Activated naive CD4-positive, alpha-beta T cell treated with anti-CD3 and anti-CD28 coated beads, Interleukin-2, amount 50 U/mL, for 72 hours (primary cell): ENCODE measurements at regions not wholly inside any gene's neighbourhood (a gene's known extent, or its start where the extent isn't known, plus 50 kb on each side); places are given as distances from the start of the nearest gene placed in this dataset.

Experiments
- ATAC-seq, 2 donors: fragments of 150-1000 bp; cut with Tn5 transposase; 2 replicates each; pipeline ENCODE4 v1.10.0; 2021; ENCODE audit warnings: mild to moderate bottlenecking in 2 of 2, moderate library complexity in 2 of 2
- DNase-seq, 2 donors: peaks; one replicate each; pipeline ENCODE4 v3.0.0; 2021 to 2022; ENCODE audit warnings: low spot score in 2 of 2
- H3K27ac Mint-ChIP-seq, 2 donors: one replicate each; pipeline ENCODE4 v1.8.0; 2022; ENCODE audit warnings: mild to moderate bottlenecking in 2 of 2, mixed read lengths in 2 of 2
- H3K36me3 Mint-ChIP-seq, 2 donors: one replicate each; pipeline ENCODE4 v1.8.0; 2022; ENCODE audit warnings: mixed read lengths in 2 of 2
- H3K9me3 Mint-ChIP-seq, 2 donors: one replicate each; pipeline ENCODE4 v1.8.0; 2022; ENCODE audit warnings: mixed read lengths in 2 of 2

DNA sequence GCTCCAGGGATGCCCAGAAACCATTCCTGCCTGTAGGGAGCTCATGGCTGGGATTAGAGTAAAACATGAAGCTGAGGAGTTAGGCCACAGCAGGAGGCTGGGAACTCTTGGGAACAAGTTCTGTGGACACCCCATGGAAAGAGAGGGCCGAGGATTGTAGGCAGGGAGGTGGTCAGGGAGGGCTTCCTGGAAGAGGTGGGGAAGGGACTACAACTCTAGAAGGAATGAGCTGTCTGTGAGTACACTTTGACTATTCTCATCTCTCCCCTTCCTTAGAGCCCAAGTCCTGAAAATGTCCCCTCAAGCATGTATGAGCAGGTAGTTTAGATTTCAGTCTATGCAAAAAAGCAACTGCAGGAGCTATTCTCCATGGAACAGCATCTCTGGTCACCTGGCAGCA is 139.9 kb upstream of the GLI2 start:
- Mint-ChIP-seq H3K27ac (no peak overlapping the region), H3K36me3 (no peaks in the 10 kb centered on the region), H3K9me3 (no peaks in the 10 kb centered on the region)
- ATAC-seq (no peak), DNase-seq (no peak)

GRCh38 chr2:120596191-120596811 is 139.4 kb upstream of the GLI2 start:
- Mint-ChIP-seq H3K27ac (no peak overlapping the region), H3K9me3 (no peaks in the 10 kb centered on the region), H3K36me3 (no peaks in the 10 kb centered on the region)
- DNase-seq (no peak), ATAC-seq (no peak)

DNA sequence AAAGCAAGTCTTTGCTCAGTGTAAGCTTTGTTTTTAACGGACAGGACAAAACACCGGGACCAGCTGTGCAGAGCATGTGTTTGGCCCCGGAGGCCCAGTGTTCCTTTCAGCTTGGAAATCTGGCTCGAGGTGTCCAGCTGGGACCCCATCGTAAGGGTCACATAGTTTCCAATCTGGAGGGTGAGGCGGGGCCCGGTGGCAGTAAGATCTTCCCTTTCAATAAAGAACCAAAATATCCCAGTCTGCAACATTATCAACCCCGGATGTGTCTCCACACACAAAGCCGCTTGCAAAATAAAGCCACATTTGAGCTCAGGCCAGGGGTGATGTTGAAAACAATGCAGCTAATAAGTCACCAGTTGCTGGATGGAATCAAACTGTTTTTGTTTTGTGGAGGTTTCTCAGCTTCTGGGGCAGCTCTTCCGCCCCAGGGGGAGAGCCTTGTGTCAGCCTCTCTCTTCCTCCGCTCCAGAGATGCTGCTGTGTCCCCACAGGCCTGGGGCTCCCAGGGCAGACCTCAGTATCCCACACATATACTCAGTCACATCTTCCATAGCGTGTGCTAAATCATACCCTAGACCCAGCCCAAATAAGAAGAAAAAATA is 138.6 kb upstream of the GLI2 start:
- Mint-ChIP-seq H3K9me3 (no peaks in the 10 kb centered on the region), H3K27ac (no peak overlapping the region), H3K36me3 (no peaks in the 10 kb centered on the region)
- ATAC-seq (no peak), DNase-seq (no peak)

DNA sequence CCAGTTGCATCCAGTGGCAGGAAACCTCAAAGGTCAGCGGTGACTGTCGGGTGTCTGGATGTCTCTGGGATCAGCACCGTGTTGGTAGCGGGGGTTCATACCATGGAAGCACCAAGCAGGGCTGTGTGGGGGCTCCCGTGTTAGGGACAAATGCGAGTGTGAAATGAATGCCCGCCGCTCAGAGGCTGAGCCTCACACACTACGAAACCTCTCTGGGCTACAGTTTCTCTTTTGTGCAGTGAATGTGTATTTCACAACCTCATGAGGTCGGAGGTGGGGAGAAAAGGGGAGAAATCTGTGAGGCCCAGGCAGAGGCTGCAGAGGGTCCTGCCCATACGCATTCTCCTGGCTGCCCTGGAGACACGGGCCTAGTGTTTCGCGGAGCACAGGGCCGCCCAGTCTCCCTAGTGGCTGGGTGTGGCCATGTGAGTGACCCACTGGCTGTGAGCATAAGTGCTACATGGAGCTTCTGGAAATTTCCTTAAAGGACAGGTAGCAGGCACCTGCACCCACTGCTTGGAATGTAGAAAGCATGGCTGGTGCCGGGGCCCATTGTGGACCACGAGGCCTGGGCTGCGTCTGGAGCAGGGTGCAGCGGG is 138.0 kb upstream of the GLI2 start:
- Mint-ChIP-seq H3K36me3 (no peaks in the 10 kb centered on the region), H3K27ac (no peak overlapping the region)

GRCh38 chr2:120598416-120598815 is 137.3 kb upstream of the GLI2 start:
- no peaks in the 10 kb centered on the region for H3K36me3 Mint-ChIP-seq
- H3K9me3 Mint-ChIP-seq, result no peaks in the 10 kb centered on the region
- H3K27ac Mint-ChIP-seq, result no peak overlapping the region
- DNase-seq, result no peak
- no peak for ATAC-seq

More for the DNA sequence above, 138.0 kb upstream of the GLI2 start:
- no peak for DNase-seq
- ATAC-seq, result no peak
- no peaks in the 10 kb centered on the region for H3K9me3 Mint-ChIP-seq

GRCh38 chr2:120599072-120599471 is 136.6 kb upstream of the GLI2 start:
- ATAC-seq (no peak), DNase-seq (no peak)
- Mint-ChIP-seq H3K36me3 (no peaks in the 10 kb centered on the region), H3K27ac (no peak overlapping the region), H3K9me3 (no peaks in the 10 kb centered on the region)

DNA sequence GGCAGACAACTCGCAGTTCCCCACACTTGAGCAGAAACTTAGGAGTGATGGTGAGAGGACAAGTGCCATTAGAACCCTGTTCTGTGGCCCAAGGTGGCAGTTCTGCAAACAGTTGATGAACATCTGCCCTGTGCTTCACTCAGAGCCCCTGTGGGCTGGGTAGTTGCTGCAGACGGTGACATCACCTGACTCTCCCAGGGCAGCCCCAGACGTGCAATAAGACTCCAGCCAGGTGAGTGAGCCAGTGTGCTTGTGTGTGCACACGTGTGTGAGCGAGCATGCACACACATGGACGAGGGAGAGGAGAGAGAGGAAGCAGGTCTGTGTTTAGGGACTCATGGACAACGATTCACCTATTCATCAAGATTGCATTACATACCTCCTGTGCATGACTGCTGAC is 136.0 kb upstream of the GLI2 start:
- ATAC-seq (no peak), DNase-seq (no peak)
- Mint-ChIP-seq H3K27ac (no peak overlapping the region), H3K9me3 (no peaks in the 10 kb centered on the region), H3K36me3 (no peaks in the 10 kb centered on the region)

DNA sequence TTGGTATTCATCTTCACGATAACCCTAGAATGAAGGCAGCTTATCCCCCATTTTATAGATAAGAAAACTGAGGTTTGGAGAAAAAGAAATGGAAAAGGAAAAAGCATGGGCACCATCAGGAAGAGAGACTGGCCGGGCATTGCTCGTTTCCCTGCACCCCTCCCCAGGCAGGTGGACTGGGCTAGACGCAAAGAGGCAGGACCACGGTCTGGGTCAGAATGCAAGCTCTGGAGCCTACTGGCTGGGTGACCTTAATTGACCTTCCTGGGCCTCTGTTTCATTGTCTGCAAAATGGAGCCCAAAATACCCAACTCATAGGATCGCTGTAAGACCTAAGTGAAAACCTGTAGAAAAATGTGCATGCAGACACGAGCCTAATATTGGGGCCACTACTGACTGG is 135.3 kb upstream of the GLI2 start:
- H3K9me3 Mint-ChIP-seq, result no peaks in the 10 kb centered on the region
- H3K36me3 Mint-ChIP-seq, result no peaks in the 10 kb centered on the region
- no peak overlapping the region for H3K27ac Mint-ChIP-seq
- DNase-seq, result no peak
- ATAC-seq, result no peak

- ATAC-seq, result no peak
- H3K27ac Mint-ChIP-seq, result no peak overlapping the region
- H3K9me3 Mint-ChIP-seq, result no peaks in the 10 kb centered on the region
- H3K36me3 Mint-ChIP-seq, result no peaks in the 10 kb centered on the region
- DNase-seq, result no peak
Measured at GRCh38 chr2:120600786-120601185, 134.9 kb upstream of the GLI2 start.

- Mint-ChIP-seq H3K9me3 (no peaks in the 10 kb centered on the region), H3K27ac (no peak overlapping the region), H3K36me3 (no peaks in the 10 kb centered on the region)
- ATAC-seq (no peak), DNase-seq (no peak)
Measured at GRCh38 chr2:120601566-120601965, 134.1 kb upstream of the GLI2 start.

GRCh38 chr2:120602251-120602650 is 133.4 kb upstream of the GLI2 start:
- Mint-ChIP-seq H3K27ac (no peak overlapping the region), H3K9me3 (no peaks in the 10 kb centered on the region), H3K36me3 (no peaks in the 10 kb centered on the region)
- no peak for ATAC-seq
- DNase-seq, result no peak

DNA sequence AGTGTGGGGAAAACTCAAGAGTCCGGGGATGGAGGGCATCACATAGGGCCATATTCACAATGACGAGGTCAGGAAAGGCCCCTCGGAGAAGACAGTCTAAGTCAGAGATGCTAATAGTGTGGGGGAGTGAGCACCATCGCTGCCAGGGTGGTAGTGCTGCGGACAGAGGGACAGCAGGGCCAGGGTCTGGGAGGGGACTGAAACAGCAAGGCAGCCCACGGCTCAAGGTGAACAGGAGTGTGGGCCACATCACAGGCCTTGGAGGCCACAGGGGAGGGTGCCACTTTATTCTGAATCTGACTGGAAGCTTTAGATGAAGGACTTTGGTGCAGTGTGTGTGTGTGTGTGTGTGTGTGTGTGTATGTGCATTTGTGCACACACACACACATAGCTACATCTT is 130.9 kb upstream of the GLI2 start:
- no peak for ATAC-seq

DNA sequence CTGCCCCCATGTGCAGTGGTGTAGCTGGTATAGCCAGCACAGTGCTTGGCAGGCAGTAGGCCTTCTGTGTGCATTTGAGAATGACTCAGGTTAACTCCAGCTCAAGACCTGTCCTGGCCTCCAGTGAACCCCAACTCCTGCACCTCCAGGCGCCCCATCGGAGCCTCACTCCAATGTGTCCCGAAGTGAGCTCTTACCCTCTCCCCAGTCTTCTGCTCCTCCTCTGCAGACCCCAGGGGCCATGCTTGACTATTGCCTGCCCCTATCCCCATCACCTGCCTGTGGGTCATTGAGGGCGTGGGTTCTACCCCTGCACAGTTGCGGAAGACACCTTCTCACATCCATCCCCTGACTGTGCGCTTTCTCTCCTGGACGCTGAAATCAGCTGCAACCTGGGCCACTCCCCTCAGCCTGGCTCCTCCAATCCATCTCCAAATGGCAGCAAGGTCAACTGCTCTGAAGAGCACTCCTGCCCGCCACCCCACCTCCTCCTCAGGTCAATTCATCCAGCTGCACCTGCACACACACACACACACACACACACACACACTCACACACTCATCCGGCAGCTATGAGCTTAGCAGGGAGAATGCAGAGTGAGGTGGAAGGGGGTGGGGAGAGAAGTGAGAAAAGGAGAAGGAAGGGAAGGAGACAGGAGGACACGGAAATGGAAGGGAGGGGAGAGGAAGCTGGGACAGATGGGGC is 130.3 kb upstream of the GLI2 start:
- no peak overlapping the region for H3K27ac Mint-ChIP-seq

More for the DNA sequence above, 130.9 kb upstream of the GLI2 start:
- no peaks in the 10 kb centered on the region for H3K36me3 Mint-ChIP-seq
- no peak for DNase-seq
- no peaks in the 10 kb centered on the region for H3K9me3 Mint-ChIP-seq
- no peak overlapping the region for H3K27ac Mint-ChIP-seq

DNA sequence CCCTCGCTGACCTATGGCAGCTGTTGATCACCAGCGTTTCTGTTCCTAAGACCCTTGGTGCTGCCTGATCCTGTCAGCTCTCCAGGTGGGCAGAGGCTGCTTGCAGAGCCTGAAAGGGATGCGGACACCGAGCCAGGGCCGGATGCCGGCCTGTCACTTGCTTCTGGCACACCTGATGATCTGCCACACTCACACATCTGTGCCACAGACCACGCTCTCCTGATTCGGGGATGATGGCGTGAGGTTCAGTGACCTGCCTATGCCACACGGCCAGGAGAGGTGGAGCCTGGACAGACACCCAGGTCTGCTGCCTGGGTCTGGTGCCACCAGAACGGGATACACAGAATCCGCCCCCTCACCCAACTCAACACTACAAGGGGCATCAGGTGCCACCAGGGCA is 129.4 kb upstream of the GLI2 start:
- H3K27ac Mint-ChIP-seq, result no peak overlapping the region
- no peak for ATAC-seq
- H3K9me3 Mint-ChIP-seq, result no peaks in the 10 kb centered on the region
- DNase-seq, result no peak
- H3K36me3 Mint-ChIP-seq, result no peaks in the 10 kb centered on the region

More for the DNA sequence above, 130.3 kb upstream of the GLI2 start:
- H3K9me3 Mint-ChIP-seq, result no peaks in the 10 kb centered on the region
- no peak for ATAC-seq
- DNase-seq, result no peak
- no peaks in the 10 kb centered on the region for H3K36me3 Mint-ChIP-seq

GRCh38 chr2:120606931-120607330 is 128.7 kb upstream of the GLI2 start:
- no peaks in the 10 kb centered on the region for H3K36me3 Mint-ChIP-seq
- ATAC-seq (no peak), DNase-seq (no peak)
- no peak overlapping the region for H3K27ac Mint-ChIP-seq
- H3K9me3 Mint-ChIP-seq, result no peaks in the 10 kb centered on the region

- H3K36me3 Mint-ChIP-seq, result no peaks in the 10 kb centered on the region
- DNase-seq (no peak), ATAC-seq (no peak)
- no peak overlapping the region for H3K27ac Mint-ChIP-seq
- no peaks in the 10 kb centered on the region for H3K9me3 Mint-ChIP-seq
Measured at GRCh38 chr2:120607506-120607905, 128.2 kb upstream of the GLI2 start.

DNA sequence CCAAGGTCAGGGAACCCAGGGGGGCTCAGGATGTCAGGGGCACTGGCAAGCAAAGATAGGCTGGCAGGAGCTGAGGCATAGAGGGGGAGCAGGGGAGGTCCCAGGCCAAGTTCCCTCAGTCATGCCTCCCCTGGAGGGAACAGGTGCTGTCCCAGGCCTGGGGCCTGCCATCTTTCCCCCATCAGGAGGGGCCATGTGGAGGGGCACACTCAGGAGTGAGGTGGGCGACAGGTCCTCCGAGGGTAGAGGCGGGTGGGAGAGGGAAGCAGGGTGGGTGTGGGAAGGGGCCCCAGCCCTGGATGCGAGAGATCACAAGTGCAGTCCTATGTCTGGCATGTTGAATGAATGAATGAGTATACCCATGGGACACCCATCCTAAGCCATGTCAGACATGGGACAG is 127.7 kb upstream of the GLI2 start:
- no peak for DNase-seq
- Mint-ChIP-seq H3K27ac (no peak overlapping the region), H3K9me3 (no peaks in the 10 kb centered on the region), H3K36me3 (no peaks in the 10 kb centered on the region)
- ATAC-seq, result no peak
